Ovary (tissue), 3 donors: ENCODE measurements at regions not wholly inside any gene's neighbourhood (a gene's known extent, or its start where the extent isn't known, plus 50 kb on each side); places are given as distances from the start of the nearest gene placed in this dataset.

Source experiments
- EP300 ChIP-seq: sonication (generic); formaldehyde crosslinking; IDR thresholded peaks from one replicate; pipeline ENCODE4 v1.6.1; 2017; ENCODE audit warnings: antibody characterized with exemption
- POLR2A ChIP-seq: fragments of 450-650 bp; IDR thresholded peaks from one replicate; pipeline ENCODE4 v1.6.1; 2017; ENCODE audit warnings: antibody characterized with exemption, mild to moderate bottlenecking, moderate library complexity
- TF ChIP-seq, protein P1 (sequence below), 3 donors: fragments of 450-650 bp in 2 of 3; fragments of 200-600 bp in 1 of 3; IDR thresholded peaks; one replicate each; pipeline versions ENCODE4 v1.5.1 to v1.8.0; 2016 to 2022; ENCODE audit warnings: antibody characterized with exemption in 3 of 3, mild to moderate bottlenecking in 1 of 3
- donor health status: DM: no; HTN: no; CAD: no.

DNA sequence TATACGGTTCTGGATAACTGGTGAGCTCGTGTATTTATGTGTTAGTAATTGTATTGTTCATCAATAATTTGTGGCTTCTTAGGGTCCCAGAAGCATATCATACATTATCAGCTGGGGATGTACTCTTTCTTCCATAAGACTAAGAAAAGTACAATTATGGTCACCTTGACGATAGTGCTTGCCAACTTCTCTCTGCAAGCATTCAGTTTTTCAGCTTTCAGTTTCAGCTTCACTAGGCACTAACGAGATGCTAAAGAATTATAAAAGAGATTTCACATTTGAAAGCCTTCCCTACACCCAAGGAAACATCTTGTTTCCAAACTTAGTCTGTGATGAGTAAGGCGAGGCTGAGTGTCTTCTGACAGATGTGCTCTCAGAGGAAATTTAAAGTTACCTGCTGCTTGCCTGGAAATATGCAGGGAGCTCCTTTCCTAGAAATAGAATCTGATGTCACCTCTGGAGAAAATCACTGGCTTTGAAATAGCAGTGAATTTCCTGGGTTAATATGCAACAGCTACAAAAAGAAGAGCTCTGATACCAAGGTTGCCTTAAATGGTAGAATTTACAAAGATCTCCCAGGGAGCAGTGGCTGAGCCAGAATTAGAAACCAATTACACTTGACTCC is 1419.9 kb upstream of the TMEM132C start:
- no peak for TF ChIP-seq EP300
- TF ChIP-seq, protein P1, sequence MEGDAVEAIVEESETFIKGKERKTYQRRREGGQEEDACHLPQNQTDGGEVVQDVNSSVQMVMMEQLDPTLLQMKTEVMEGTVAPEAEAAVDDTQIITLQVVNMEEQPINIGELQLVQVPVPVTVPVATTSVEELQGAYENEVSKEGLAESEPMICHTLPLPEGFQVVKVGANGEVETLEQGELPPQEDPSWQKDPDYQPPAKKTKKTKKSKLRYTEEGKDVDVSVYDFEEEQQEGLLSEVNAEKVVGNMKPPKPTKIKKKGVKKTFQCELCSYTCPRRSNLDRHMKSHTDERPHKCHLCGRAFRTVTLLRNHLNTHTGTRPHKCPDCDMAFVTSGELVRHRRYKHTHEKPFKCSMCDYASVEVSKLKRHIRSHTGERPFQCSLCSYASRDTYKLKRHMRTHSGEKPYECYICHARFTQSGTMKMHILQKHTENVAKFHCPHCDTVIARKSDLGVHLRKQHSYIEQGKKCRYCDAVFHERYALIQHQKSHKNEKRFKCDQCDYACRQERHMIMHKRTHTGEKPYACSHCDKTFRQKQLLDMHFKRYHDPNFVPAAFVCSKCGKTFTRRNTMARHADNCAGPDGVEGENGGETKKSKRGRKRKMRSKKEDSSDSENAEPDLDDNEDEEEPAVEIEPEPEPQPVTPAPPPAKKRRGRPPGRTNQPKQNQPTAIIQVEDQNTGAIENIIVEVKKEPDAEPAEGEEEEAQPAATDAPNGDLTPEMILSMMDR (IDR thresholded peaks at IDR 0.05), result no peak
- TF ChIP-seq POLR2A, result no peak
